GM12872 (cell line): ENCODE measurements at regions not wholly inside any gene's neighbourhood (a gene's known extent, or its start where the extent isn't known, plus 50 kb on each side); places are given as distances from the start of the nearest gene placed in this dataset.

ENCODE experiments used
- TF ChIP-seq, protein P1 (sequence below): IDR thresholded peaks from 3 replicates; pipeline ENCODE4 v1.5.1; 2011; ENCODE audit warnings: low read depth, mild to moderate bottlenecking, low read length, moderate library complexity; ENCODE audit not compliant: insufficient read depth

DNA sequence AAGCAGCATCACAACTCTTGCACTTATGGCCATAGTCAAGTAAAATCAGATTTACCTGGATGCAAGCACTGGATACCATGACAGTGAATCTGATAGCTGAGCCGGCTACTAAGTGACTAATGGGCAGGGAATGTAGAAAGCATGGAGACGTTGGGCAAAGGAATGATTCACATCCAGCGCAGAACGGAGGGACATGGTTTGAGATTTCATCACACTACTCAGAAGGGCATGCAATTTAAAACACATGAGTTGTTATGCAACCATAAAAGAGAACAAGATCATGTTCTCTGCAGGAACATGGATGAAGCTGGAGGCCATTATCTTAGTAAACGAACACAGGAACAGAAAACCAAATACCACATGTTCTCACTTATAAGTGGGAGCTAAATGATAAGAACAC is 169.1 kb upstream of the PIK3R1 start:
- TF ChIP-seq, protein P1, sequence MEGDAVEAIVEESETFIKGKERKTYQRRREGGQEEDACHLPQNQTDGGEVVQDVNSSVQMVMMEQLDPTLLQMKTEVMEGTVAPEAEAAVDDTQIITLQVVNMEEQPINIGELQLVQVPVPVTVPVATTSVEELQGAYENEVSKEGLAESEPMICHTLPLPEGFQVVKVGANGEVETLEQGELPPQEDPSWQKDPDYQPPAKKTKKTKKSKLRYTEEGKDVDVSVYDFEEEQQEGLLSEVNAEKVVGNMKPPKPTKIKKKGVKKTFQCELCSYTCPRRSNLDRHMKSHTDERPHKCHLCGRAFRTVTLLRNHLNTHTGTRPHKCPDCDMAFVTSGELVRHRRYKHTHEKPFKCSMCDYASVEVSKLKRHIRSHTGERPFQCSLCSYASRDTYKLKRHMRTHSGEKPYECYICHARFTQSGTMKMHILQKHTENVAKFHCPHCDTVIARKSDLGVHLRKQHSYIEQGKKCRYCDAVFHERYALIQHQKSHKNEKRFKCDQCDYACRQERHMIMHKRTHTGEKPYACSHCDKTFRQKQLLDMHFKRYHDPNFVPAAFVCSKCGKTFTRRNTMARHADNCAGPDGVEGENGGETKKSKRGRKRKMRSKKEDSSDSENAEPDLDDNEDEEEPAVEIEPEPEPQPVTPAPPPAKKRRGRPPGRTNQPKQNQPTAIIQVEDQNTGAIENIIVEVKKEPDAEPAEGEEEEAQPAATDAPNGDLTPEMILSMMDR, result no peak

DNA sequence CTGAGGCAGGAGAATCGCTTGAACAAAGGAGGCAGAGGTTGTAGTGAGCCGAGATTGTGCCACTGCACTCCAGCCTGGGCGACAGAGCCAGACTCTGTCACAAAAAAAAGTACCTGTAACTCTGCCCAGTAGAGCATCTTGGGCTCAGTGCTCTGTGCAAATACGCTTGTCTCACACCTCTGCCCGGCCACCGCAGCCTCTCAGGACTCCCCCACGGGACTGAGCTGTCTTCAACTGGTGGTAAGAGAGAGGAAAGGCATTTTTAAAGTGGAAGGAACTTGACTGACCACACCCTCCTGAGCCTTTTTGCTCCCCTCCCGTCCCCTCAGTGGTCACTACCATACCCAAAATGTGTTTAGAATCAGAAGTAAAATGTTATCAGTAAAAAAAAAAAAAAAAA is 174.3 kb upstream of the PIK3R1 start:
- TF ChIP-seq, protein P1, result no peak

DNA sequence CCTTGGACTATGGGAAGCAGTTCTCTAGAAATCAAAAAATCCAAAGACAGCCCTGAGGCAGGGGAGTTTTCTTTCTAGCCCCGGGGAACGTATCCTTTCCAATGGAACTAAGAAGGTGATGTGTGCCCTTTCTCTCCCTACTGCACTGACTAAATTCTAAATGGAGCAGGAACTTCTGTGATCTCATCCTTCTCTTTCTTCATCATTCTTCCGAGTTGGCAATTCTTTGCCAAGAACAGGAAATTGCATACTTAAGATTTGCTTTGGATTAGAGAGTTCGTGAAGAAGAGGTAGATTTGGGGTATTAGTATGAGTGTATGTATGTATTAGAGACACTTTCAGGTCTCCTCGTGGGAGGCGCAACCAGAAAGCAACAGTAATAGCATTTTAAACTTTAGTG is 178.0 kb upstream of the PIK3R1 start:
- TF ChIP-seq, protein P1, result no peak

- TF ChIP-seq, protein P1, result no peak
These were observed 181.5 kb upstream of the PIK3R1 start for GRCh38 chr5:68033961-68034571.

DNA sequence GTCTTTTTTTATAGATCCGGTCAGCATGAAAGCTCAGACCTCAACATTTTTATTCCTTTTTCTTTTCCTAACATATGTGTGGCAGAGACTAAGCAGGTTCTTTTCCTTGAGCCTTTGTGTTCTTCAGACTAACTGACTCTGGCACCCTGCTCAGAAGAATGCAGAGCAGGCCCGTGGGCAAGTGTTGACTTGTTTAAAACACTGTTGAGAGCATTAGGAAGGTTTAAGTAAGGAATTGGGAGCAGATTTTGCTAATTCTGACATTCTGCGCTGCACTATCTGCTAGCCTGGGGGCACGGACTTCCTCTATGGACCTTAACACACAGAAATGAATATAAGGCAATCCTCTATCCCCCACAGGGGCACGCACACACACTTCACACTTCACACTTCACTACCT is 182.5 kb upstream of the PIK3R1 start:
- TF ChIP-seq, protein P1, result no peak

GRCh38 chr5:68032216-68032762 is 183.3 kb upstream of the PIK3R1 start:
- TF ChIP-seq, protein P1, result no peak

GRCh38 chr5:68028131-68028727 is 187.3 kb upstream of the PIK3R1 start:
- TF ChIP-seq, protein P1, result no peak
